CD4-positive, alpha-beta T cell treated with Interleukin-17A for 4 hours (primary cell): ENCODE measurements at regions not wholly inside any gene's neighbourhood (a gene's known extent, or its start where the extent isn't known, plus 50 kb on each side); places are given as distances from the start of the nearest gene placed in this dataset.

Source experiments
- DNase-seq: peaks from one replicate; pipeline ENCODE4 v3.0.0-alpha.2; 2020; ENCODE audit warnings: mixed read lengths

GRCh38 chr13:105153611-105154010 lies 1381.9 kb downstream of the EFNB2 start:
- no peak for DNase-seq

- DNase-seq = no peak
Measured at GRCh38 chr13:105151639-105152038, 1383.8 kb downstream of the EFNB2 start.

DNA sequence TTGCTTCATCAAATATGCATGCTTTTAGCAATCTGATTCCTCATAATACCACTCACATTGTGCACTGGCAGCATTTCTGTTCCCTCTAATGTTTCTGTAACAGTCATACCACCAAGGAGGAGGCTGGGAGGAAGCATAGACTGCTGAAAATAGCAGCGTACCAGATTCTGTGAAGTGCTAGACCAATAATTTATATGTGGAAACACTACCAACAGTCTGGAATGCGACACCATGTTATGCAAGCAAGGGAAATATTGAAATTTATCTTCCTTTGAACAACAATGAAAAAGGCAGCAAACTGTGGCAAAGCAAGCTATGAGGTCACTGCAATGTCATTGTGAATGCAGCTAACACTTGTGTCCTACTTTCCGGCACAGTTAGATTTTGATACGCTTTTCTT lies 1388.0 kb downstream of the EFNB2 start:
- DNase-seq = no peak

DNA sequence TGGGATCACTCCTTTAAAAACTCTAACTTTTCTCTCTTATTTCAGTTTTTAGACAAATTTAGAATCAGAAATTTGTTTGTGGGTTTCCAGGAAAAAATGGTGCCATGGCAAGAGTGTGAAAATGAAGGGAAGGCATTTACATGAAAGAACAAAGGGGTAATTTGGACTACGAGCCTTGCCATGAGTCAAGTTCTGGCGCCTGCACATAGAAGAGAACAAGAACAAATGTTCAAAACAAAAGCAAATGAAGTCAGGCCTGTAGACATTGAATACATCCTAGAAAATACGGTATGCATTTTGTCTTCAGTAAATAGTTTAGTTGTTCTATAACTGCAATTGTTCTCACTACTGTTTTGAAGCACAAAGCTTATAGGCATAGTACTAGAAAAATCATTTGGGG lies 1390.5 kb downstream of the EFNB2 start:
- no peak for DNase-seq

- no peak for DNase-seq
Measured at GRCh38 chr13:105144020-105144419, 1391.4 kb downstream of the EFNB2 start.

DNA sequence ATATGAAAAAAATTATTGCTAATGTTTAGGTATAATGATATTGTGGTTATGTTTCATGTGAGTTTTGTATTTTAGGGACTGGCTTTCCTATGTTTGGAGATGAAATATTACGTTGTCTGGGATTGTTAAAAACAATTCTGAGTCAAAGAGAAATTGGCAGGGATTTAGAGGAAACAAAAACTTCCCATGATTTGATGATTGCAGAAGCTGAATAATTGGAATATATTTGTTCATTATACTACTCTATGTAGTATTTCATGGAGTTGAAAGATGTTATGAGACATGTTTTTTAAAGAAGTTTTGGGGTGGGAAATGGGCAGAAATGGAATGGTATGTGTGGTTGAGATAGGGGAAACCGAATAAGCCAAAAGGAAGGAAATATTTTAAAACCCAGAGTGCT lies 1392.9 kb downstream of the EFNB2 start:
- DNase-seq = no peak

DNA sequence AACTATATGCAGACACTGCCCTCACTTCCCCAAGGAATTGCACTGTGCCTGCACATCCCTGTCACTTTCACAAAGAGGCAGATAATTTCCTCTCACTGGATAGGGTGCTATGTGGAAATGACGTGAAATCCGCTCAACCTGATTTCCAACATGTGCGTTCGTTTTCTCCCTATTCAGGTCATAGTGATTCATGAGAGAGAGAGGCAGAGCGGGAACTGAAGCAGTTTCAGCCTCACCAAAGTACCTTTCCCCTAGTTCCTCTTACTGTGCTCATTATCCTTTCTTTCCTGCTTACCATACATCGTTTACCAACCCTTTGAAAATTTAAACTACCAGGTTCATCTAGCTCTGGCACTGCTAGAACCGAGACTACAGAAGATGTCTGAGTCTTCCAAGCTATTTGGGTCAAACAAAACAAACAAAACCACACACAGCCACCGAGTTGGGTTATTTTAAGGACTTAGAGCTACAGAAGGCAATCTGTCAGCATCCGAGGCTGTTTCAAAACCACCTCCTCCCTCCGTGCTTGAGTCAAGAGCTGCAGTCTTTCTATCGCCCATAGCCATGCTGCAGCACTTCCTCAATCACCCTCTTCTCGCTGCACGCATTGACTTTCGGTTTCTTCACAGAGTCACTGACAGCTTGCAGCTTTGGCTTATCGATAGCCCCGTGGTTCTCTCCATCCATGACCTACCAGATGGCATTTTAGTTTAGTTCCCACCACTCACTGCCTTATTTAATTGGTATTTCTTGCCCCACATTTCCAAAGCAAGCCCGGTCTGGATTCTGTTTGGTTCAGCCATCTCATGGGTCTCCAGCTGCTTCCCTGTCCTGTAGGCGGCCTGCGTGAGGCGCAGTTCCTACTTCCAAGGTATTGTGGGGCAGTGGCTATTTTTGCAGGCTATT lies 1395.8 kb downstream of the EFNB2 start:
- peak; percentile 63 for DNase-seq

- no peak for DNase-seq
Measured at GRCh38 chr13:105139048-105139379, 1396.4 kb downstream of the EFNB2 start.

- DNase-seq = no peak
Measured at GRCh38 chr13:105135852-105136615, 1399.4 kb downstream of the EFNB2 start.

DNA sequence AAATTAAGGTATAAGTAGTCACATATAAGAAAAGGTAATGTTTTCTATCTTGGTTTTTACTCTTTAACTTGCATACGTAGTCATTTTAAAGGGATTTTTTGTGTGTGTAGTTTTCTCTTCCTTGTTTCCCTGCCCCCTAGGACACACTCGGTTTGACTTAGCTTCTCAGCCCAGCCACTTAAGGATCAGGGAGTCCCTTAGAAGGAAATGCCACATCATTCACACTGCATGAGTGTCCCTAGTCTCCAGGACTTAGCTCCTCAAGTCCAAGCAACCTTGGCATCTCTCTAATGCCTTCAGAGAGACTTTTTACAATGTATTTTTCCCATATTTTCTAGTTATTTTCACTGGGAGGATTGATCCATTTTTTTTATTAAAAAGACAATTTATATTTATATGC lies 1407.7 kb downstream of the EFNB2 start:
- DNase-seq = no peak

DNA sequence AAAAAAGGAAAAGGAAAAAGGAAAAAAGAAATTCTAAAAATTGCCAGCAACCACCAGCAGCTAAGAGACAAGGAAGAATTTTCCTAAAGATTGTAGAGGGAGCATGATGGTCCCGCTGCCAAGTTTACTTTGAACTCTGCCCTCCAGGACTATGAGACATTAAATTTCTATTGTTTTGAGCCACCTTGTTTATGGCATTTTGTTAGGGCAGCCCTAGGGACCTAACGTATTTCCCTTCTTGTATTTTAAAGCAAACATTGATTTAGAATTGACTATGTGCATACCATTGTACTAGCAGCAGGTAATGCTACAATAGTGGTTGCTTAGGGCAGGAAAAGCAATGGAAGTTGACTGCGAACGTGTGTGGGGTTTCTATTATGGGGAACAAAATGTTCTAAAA lies 1414.2 kb downstream of the EFNB2 start:
- DNase-seq = no peak

DNA sequence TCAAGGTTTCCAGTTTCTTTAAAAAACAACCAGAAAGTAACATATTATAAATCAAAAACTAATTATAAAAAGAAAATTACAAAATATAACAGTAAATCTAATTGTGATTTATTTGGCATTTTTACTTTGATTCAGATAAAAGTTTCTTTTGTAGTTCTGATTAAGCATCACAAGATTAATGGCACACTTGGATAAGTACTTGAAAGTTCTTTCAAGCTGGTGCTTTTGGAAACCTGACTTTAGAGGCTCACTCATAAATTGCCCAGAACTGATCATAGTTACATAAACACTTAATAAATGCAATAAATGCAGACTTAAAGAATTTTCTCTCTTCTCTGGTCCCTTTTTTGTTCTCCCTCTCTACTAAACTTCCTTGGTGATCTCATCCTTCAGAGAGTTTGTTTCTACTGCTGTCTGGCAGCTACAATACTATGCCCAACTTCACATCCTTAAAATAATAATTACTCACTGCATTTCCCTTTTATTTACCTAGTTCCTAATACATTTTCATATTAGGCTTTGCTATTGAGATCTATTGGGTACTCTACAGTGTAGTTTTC lies 1417.0 kb downstream of the EFNB2 start:
- no peak for DNase-seq

GRCh38 chr13:105116966-105117365 lies 1418.5 kb downstream of the EFNB2 start:
- no peak for DNase-seq

DNA sequence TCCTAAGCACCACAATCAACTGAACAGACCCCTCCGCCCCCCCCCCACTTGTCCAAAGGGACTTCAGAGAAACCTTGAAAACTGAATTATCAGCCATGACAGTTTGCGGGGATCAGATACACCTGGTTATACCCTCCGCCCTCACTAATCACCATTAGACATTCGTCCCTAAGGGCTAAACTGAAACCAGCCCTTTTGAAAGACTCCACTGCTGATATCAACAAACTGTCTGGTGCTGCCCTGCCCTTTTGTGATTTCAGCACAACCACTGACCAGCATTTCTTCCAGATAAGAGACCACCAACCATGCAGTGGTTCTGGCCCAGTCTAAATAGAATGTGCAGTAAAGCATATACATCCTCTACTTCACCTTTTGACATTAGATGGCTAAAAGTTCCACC lies 1422.9 kb downstream of the EFNB2 start:
- DNase-seq = no peak

DNA sequence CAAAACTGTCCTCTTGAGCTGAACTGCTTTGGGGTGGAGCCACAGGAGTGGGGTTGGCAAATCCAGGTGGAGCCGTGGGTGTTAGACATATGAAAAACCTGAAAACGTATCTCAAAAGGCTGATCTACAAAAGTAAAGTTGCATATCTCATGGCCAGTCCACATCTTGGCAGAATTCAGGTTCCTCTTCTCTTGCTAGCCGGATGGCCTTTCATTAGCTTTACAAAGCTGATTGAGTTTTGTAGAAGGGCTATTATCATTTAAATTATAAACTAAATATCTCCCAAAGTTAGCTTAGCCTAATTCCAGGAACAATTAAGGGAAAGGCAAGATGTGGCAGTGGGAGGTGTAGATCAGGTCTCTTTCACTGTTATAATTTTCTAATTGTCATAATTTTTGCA lies 1427.7 kb downstream of the EFNB2 start:
- no peak for DNase-seq

GRCh38 chr13:105105471-105105870 lies 1430.0 kb downstream of the EFNB2 start:
- DNase-seq = no peak

DNA sequence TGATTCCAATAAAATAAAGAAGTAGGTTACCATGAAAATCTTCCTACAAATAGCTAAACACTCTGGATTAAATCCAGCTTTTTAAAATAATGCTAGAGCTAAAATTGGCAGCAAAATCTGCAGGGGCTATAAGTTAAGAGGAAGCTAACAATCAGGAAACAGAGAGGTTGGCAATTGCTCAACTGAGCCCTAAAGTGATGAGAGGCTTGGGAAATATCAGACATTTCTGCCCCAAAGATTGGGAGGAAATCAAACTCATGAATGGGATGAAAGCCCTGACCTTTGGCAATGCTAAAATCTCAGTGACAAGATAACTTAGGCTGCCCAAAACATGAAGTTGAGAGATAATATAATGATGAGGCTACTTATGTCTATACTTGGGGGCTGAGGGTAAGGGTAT lies 1437.9 kb downstream of the EFNB2 start:
- DNase-seq = no peak

DNA sequence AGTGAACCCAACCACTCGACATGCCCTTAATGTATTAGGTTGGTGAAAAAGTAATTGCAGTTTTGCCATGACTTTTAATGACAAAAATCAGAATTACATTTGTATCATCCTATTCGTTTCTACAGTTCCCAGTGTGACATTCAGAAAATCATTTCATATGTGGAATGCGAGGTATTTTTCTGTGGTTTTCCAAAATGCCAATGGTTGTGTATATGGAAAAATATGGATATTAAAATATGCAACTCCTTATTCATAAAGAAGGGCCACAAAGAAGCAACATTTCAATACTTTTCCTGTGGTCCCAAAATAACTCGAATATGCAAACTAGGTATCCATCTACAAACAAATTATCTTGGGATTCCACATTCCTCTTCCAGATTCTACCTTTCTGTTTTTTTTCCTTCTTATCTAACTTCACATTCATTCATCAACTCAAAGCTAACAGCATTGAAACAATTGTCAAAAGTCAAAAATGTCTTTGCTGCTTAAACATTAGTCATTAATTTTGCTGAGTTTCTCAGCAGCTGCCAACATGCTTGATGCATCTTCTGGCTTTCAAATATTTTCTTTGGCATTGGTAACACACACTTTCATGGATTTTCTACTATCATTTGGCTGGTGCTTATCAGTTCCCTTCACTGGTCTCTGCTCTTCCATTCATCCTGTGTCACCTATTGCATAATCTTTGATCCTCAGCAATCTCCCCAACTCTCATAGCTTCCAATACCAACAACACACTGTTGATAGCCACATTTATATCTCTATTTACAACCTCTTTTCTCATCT lies 1445.4 kb downstream of the EFNB2 start:
- DNase-seq = no peak

DNA sequence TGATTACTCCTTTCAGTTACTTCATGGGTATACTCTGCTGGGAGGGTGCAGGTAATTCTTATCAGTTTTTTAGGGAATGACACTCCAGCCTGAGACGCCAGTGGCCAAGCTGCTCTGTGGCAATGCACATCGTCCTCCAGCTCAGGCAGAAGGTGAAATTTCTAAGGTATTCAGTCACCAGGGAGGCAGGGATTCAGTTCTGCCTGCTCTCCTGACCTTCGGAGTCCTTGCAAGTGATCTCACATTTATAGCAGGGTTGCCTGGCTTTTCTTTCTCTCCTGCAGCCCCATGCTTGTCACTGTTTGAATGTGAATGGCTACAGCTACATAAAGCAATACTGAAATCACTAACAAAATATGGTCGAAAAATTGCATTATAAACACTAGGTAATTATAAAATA lies 1447.5 kb downstream of the EFNB2 start:
- no peak for DNase-seq

- DNase-seq = no peak
Measured at GRCh38 chr13:105084931-105085330, 1450.5 kb downstream of the EFNB2 start.

DNA sequence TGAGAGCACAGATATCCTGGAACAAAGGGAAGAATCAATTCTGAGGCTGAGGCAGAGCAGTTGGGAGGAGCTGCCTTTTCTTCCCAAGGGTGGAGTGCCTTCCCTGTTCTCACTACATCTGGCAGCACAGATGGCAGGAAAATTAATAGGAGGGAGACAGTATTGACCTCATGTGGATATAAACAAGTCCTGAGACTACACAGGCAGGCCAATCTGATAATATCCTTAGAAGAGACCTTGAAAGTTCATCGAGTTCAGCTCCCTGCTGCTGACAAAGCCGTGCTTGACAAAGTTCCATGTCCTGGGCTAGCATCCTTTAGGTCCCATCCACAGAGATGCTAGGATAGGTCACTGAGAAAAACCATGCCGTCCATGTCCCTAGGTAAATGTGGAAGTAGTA lies 1451.5 kb downstream of the EFNB2 start:
- DNase-seq = no peak

- no peak for DNase-seq
Measured at GRCh38 chr13:105074755-105075154, 1460.7 kb downstream of the EFNB2 start.

- no peak for DNase-seq
Measured at GRCh38 chr13:105073041-105073440, 1462.4 kb downstream of the EFNB2 start.
